CD4-positive, alpha-beta T cell (primary cell): ENCODE measurements at regions not wholly inside any gene's neighbourhood (a gene's known extent, or its start where the extent isn't known, plus 50 kb on each side); places are given as distances from the start of the nearest gene placed in this dataset.

Experiments
- ATAC-seq: fragments of 200-7000 bp; cut with Tn5 transposase; one replicate; pipeline ENCODE4 v1.10.0; 2022; ENCODE audit warnings: mild to moderate bottlenecking; ENCODE audit not compliant: poor library complexity
- CTCF ChIA-PET: fragments of 350-600 bp; sonication (Branson Sonifier 250); formaldehyde crosslinking; loops from one replicate; lab custom pipeline; 2021; ENCODE audit warnings: antibody characterized with exemption, inconsistent platforms; lab: Charles Lee
- POLR2A ChIA-PET: fragments of 350-600 bp; sonication (Branson Sonifier 250); formaldehyde crosslinking; loops from one replicate; lab custom pipeline; 2021; ENCODE audit warnings: antibody characterized with exemption, inconsistent platforms; lab: Charles Lee
- DNase-seq, 14 experiments: peaks; one replicate each; pipeline ENCODE4 v3.0.0-alpha.2; 2013 to 2020; ENCODE audit warnings: mixed read lengths in 2 of 14
- H3K27ac ChIP-seq, 2 donors: one replicate each; pipeline versions ENCODE4 v1.5.1 to v1.7.0; 2013; ENCODE audit warnings: low read length in 2 of 2, low read depth in 1 of 2, mild to moderate bottlenecking in 1 of 2
- H3K27me3 ChIP-seq, 2 experiments: 1 replicate in 1 of 2; 2 replicates in 1 of 2; pipeline versions ENCODE4 v1.6.1 to v1.7.0; 2013; ENCODE audit warnings: low read length in 2 of 2, control low read depth in 1 of 2, mild to moderate bottlenecking in 1 of 2, moderate library complexity in 1 of 2; ENCODE audit not compliant: insufficient read depth in 2 of 2, control insufficient read depth in 1 of 2
- H3K36me3 ChIP-seq: one replicate; pipeline ENCODE4 v1.6.1; 2013; ENCODE audit warnings: low read length, control low read depth; ENCODE audit not compliant: insufficient read depth
- H3K4me1 ChIP-seq: one replicate; pipeline ENCODE4 v1.6.1; 2013; ENCODE audit warnings: low read length, control low read depth; ENCODE audit not compliant: insufficient read depth
- H3K4me3 ChIP-seq: one replicate; pipeline ENCODE4 v1.5.1; 2013; ENCODE audit warnings: mild to moderate bottlenecking, low read length, moderate library complexity
- H3K9me3 ChIP-seq, 2 experiments: 1 replicate in 1 of 2; 2 replicates in 1 of 2; pipeline versions ENCODE4 v1.6.1 to v1.7.0; 2013; ENCODE audit warnings: low read length in 2 of 2, mild to moderate bottlenecking in 2 of 2, control low read depth in 1 of 2, moderate library complexity in 1 of 2; ENCODE audit not compliant: control insufficient read depth in 1 of 2, insufficient read depth in 1 of 2
- H3K27ac Mint-ChIP-seq: one replicate; pipeline ENCODE4 v1.8.0; 2020; ENCODE audit warnings: mixed read lengths
- H3K27me3 Mint-ChIP-seq: one replicate; pipeline ENCODE4 v1.8.0; 2021; ENCODE audit warnings: mixed read lengths
- H3K36me3 Mint-ChIP-seq: one replicate; pipeline ENCODE4 v1.8.0; 2021; ENCODE audit warnings: low read depth, mixed read lengths
- H3K4me1 Mint-ChIP-seq: one replicate; pipeline ENCODE4 v1.8.0; 2021; ENCODE audit warnings: low read depth, mixed read lengths
- H3K4me3 Mint-ChIP-seq: one replicate; pipeline ENCODE4 v1.8.0; 2020; ENCODE audit warnings: mild to moderate bottlenecking, mixed read lengths
- H3K9me3 Mint-ChIP-seq: one replicate; pipeline ENCODE4 v1.8.0; 2020; ENCODE audit warnings: mixed read lengths
- intact Hi-C, 2 experiments: fragments of 100-400 bp; cut with DNase I in 1 of 2; cut with micrococcal nuclease in 1 of 2; formaldehyde crosslinking; loops; one replicate each; pipeline versions ENCODE4 v1.15.1 to v1.9.0; 2023 to 2025; cut with DNase I, micrococcal nuclease
- TF ChIP-seq, protein P1 (sequence below): fragments of 200-600 bp; IDR thresholded peaks from one replicate; pipeline ENCODE4 v1.8.0; 2022; ENCODE audit warnings: antibody characterized with exemption, mild to moderate bottlenecking

GRCh38 chr9:13878241-13878711 lies 435.7 kb downstream of the NFIB start:
- Mint-ChIP-seq H3K27ac (no peak overlapping the region), H3K4me1 (no peaks in the 10 kb centered on the region), H3K36me3 (no peaks in the 10 kb centered on the region), H3K9me3 (peaks cover 8% of the 10 kb centered on the region), H3K4me3 (no peak overlapping the region), H3K27me3 (no peaks in the 10 kb centered on the region)
- H3K9me3 ChIP-seq = peaks cover 0 to 6% of the 10 kb centered on the region in 2 experiments
- H3K27me3 ChIP-seq = no peaks in the 10 kb centered on the region
- TF ChIP-seq, protein P1, sequence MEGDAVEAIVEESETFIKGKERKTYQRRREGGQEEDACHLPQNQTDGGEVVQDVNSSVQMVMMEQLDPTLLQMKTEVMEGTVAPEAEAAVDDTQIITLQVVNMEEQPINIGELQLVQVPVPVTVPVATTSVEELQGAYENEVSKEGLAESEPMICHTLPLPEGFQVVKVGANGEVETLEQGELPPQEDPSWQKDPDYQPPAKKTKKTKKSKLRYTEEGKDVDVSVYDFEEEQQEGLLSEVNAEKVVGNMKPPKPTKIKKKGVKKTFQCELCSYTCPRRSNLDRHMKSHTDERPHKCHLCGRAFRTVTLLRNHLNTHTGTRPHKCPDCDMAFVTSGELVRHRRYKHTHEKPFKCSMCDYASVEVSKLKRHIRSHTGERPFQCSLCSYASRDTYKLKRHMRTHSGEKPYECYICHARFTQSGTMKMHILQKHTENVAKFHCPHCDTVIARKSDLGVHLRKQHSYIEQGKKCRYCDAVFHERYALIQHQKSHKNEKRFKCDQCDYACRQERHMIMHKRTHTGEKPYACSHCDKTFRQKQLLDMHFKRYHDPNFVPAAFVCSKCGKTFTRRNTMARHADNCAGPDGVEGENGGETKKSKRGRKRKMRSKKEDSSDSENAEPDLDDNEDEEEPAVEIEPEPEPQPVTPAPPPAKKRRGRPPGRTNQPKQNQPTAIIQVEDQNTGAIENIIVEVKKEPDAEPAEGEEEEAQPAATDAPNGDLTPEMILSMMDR = no peak
- intact Hi-C loops = no loop called here
- H3K36me3 ChIP-seq = no peaks in the 10 kb centered on the region
- H3K4me1 ChIP-seq = no peaks in the 10 kb centered on the region
- ChIA-PET POLR2A (no interaction called here), CTCF (no interaction called here)
- ATAC-seq = no peak
- DNase-seq = no peak
- no peak overlapping the region for H3K4me3 ChIP-seq
- H3K27ac ChIP-seq = no peak overlapping the region

- no peaks in the 10 kb centered on the region for H3K27me3 Mint-ChIP-seq
- no peak overlapping the region for H3K4me3 Mint-ChIP-seq
- peaks cover 0 to 6% of the 10 kb centered on the region in 2 experiments for H3K9me3 ChIP-seq
- peaks cover 10% of the 10 kb centered on the region for H3K9me3 Mint-ChIP-seq
- POLR2A ChIA-PET = no interaction called here
- ATAC-seq (no peak), DNase-seq (no peak)
- no peak overlapping the region for H3K4me3 ChIP-seq
- CTCF ChIA-PET = no interaction called here
- no peaks in the 10 kb centered on the region for H3K4me1 ChIP-seq
- no peaks in the 10 kb centered on the region for H3K36me3 ChIP-seq
- no peak overlapping the region for H3K27ac Mint-ChIP-seq
- H3K27ac ChIP-seq = no peak overlapping the region
- H3K27me3 ChIP-seq = no peaks in the 10 kb centered on the region
- TF ChIP-seq, protein P1 = no peak
- intact Hi-C loops = no loop called here
- H3K4me1 Mint-ChIP-seq = no peaks in the 10 kb centered on the region
- H3K36me3 Mint-ChIP-seq = no peaks in the 10 kb centered on the region
These were observed 437.2 kb downstream of the NFIB start for GRCh38 chr9:13876741-13877140.

GRCh38 chr9:13873203-13873602 lies 440.7 kb downstream of the NFIB start:
- no peak for DNase-seq
- no peaks in the 10 kb centered on the region for H3K27me3 ChIP-seq
- POLR2A ChIA-PET = no interaction called here
- H3K27ac ChIP-seq = no peak overlapping the region
- no peak overlapping the region for H3K4me3 ChIP-seq
- H3K27ac Mint-ChIP-seq = no peak overlapping the region
- CTCF ChIA-PET = no interaction called here
- no peaks in the 10 kb centered on the region for H3K4me1 Mint-ChIP-seq
- H3K4me3 Mint-ChIP-seq = no peak overlapping the region
- peaks cover 18% of the 10 kb centered on the region for H3K9me3 Mint-ChIP-seq
- H3K36me3 Mint-ChIP-seq = no peaks in the 10 kb centered on the region
- ATAC-seq = no peak
- intact Hi-C loops = no loop called here
- H3K9me3 ChIP-seq = peaks cover 0 to 6% of the 10 kb centered on the region in 2 experiments
- no peaks in the 10 kb centered on the region for H3K4me1 ChIP-seq
- H3K27me3 Mint-ChIP-seq = no peaks in the 10 kb centered on the region
- TF ChIP-seq, protein P1 = no peak
- no peaks in the 10 kb centered on the region for H3K36me3 ChIP-seq
